ENCODE measurements at regions not wholly inside any gene's neighbourhood (a gene's known extent, or its start where the extent isn't known, plus 50 kb on each side); places are given as distances from the start of the nearest gene placed in this dataset.

- H3K9me3 Mint-ChIP-seq (ENCODE audit: insufficient read depth): no peaks in the 10 kb centered on the region
- POLR2A ChIA-PET: no interaction called here
- Histone ChIP-seq H3K79me2 (ENCODE audit: control insufficient read depth, insufficient read depth, low read length) (no peaks in the 10 kb centered on the region), H3K27me3 (replicated peaks in 1 of 4; ENCODE audit: control extremely low read depth in 1 of 4, control insufficient read depth in 3 of 4, insufficient read depth in 4 of 4, low read length in 3 of 4) (no peaks in the 10 kb centered on the region), H3K4me3 (ENCODE audit: control extremely low read depth in 1 of 5, extremely low read depth in 1 of 5, insufficient read depth in 1 of 5, low read depth in 2 of 5, low read length in 4 of 5) (no peak overlapping the region), H2AFZ (ENCODE audit: insufficient read depth, low read depth, low read length, poor library complexity, severe bottlenecking) (no peak overlapping the region), H3K9ac (ENCODE audit: low read length) (no peak overlapping the region), H3K4me2 (replicated peaks; ENCODE audit: low read depth, low read length, poor library complexity, severe bottlenecking) (no peak overlapping the region), H4K20me1 (ENCODE audit: control insufficient read depth, insufficient read depth, low read length, poor library complexity, severe bottlenecking) (no peaks in the 10 kb centered on the region), H3K9me3 (ENCODE audit: control extremely low read depth in 1 of 3, control insufficient read depth in 2 of 3, insufficient read depth in 1 of 3, low read length in 2 of 3) (peaks cover 0 to 9% (median 0%) of the 10 kb centered on the region in 3 donors), H3K36me3 (replicated peaks in 1 of 2; ENCODE audit: control extremely low read depth in 1 of 2, control insufficient read depth in 1 of 2, extremely low read depth in 1 of 2, insufficient read depth in 2 of 2, low read length in 1 of 2) (no peaks in the 10 kb centered on the region), H3K4me1 (ENCODE audit: control insufficient read depth in 2 of 2, insufficient read depth in 2 of 2, low read length in 2 of 2) (no peaks in the 10 kb centered on the region), H3K27ac (ENCODE audit: low read length in 2 of 2) (no peak overlapping the region)
- H3K4me1 Mint-ChIP-seq: no peaks in the 10 kb centered on the region
- ATAC-seq (ENCODE audit: low read depth) (no peak), DNase-seq (no peak)
- intact Hi-C loops (cut with micrococcal nuclease): no loop called here
- 90% methylated on average over 3 of the region's 3 CpGs for WGBS (ENCODE audit: insufficient coverage)
- TF ChIP-seq EZH2 (IDR thresholded peaks at IDR 0.05; ENCODE audit: borderline replicate concordance, insufficient read depth, low read depth, low read length, poor library complexity, severe bottlenecking): no peak
- no peak overlapping the region for H3K27ac Mint-ChIP-seq
- no peak overlapping the region for H3K4me3 Mint-ChIP-seq
- CTCF ChIA-PET: no interaction called here
- no peaks in the 10 kb centered on the region for H3K27me3 Mint-ChIP-seq
Observed at GRCh38 chr3:163518065-163518464, 1560.2 kb downstream of the SI start.

DNA sequence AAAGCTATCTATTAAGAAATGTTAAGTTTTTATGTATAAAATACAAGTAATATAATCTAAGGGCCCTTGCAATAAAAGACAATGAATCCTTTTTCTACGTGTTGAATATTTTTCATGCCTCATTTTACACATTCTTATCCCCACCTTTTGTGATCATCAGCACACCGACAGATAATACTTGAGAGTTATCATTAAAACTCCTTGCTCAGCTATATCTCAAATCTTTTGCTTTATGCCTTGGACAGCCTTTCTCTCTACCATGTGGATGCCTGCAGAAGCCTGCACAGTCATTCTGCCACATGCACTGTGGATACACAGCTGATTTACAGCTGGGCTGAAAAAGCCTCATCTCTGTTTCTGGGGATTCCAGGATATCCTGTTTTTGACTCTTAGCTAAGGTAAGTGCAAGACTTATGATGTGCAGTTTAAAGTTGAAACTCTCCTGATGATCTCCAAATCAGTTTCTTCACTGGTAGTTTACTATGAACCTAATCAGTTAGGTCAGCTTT, 1565.1 kb downstream of the SI start:
- H3K27ac Mint-ChIP-seq: no peak overlapping the region
- POLR2A ChIA-PET: no interaction called here
- DNase-seq: no peak
- no peaks in the 10 kb centered on the region for H3K9me3 ChIP-seq (ENCODE audit: control extremely low read depth in 1 of 3, control insufficient read depth in 2 of 3, insufficient read depth in 1 of 3, low read length in 2 of 3)
- CTCF ChIA-PET: no interaction called here
- H3K36me3 ChIP-seq (replicated peaks in 1 of 2; ENCODE audit: control extremely low read depth in 1 of 2, control insufficient read depth in 1 of 2, extremely low read depth in 1 of 2, insufficient read depth in 2 of 2, low read length in 1 of 2): no peaks in the 10 kb centered on the region
- no peak overlapping the region for H3K27ac ChIP-seq (ENCODE audit: low read length in 2 of 2)
- no peaks in the 10 kb centered on the region for H3K4me1 Mint-ChIP-seq
- H3K9me3 Mint-ChIP-seq (ENCODE audit: insufficient read depth): no peaks in the 10 kb centered on the region
- no peak for TF ChIP-seq EZH2 (IDR thresholded peaks at IDR 0.05; ENCODE audit: borderline replicate concordance, insufficient read depth, low read depth, low read length, poor library complexity, severe bottlenecking)
- H3K9ac ChIP-seq (ENCODE audit: low read length): no peak overlapping the region
- H3K4me2 ChIP-seq (replicated peaks; ENCODE audit: low read depth, low read length, poor library complexity, severe bottlenecking): no peak overlapping the region
- H4K20me1 ChIP-seq (ENCODE audit: control insufficient read depth, insufficient read depth, low read length, poor library complexity, severe bottlenecking): no peaks in the 10 kb centered on the region
- no peak overlapping the region for H3K4me3 ChIP-seq (ENCODE audit: control extremely low read depth in 1 of 5, extremely low read depth in 1 of 5, insufficient read depth in 1 of 5, low read depth in 2 of 5, low read length in 4 of 5)
- H2AFZ ChIP-seq (ENCODE audit: insufficient read depth, low read depth, low read length, poor library complexity, severe bottlenecking): no peak overlapping the region
- H3K4me1 ChIP-seq (ENCODE audit: control insufficient read depth in 2 of 2, insufficient read depth in 2 of 2, low read length in 2 of 2): no peaks in the 10 kb centered on the region
- no peaks in the 10 kb centered on the region for H3K27me3 ChIP-seq (replicated peaks in 1 of 4; ENCODE audit: control extremely low read depth in 1 of 4, control insufficient read depth in 3 of 4, insufficient read depth in 4 of 4, low read length in 3 of 4)
- no peak overlapping the region for H3K4me3 Mint-ChIP-seq
- no peak for ATAC-seq (ENCODE audit: low read depth)
- no peaks in the 10 kb centered on the region for H3K79me2 ChIP-seq (ENCODE audit: control insufficient read depth, insufficient read depth, low read length)
- no peaks in the 10 kb centered on the region for H3K27me3 Mint-ChIP-seq
- intact Hi-C loops (cut with micrococcal nuclease): no loop called here
- WGBS (ENCODE audit: insufficient coverage): 50% methylated on average over 2 of the region's 2 CpGs

Measured in B cell (primary cell).